ENCODE measurements at regions not wholly inside any gene's neighbourhood (a gene's known extent, or its start where the extent isn't known, plus 50 kb on each side); places are given as distances from the start of the nearest gene placed in this dataset.

DNA sequence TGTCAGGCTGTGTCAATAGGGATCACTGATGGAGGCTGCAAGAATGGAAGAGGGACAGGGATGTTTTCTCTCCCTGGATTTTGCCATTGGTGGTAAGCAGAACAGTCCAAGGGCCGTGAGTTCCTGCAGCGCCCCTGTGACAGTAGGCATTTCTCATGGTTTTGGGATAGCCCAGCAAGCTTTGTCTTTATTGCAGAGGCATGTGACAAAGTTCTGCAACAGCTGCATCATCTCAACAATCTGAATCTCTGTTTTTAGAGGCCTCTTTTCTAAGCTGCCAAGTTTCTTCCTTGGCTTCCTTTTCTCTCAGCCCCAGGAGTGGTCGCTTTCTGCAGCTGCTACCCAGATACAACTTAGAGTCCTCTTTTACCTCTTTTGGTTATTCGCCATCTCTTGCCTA lies 95.7 kb upstream of the TSHZ3 start:
- POLR2A ChIA-PET: no interaction called here
- Histone ChIP-seq H3K4me1 (ENCODE audit: insufficient read depth, low read length) (no peaks in the 10 kb centered on the region), H4K20me1 (ENCODE audit: insufficient read depth, low read length) (no peaks in the 10 kb centered on the region), H3K4me2 (ENCODE audit: low read depth, low read length) (no peak overlapping the region), H3K4me3 (replicated peaks in 1 of 3; ENCODE audit: insufficient read depth in 1 of 3, low read depth in 2 of 3, low read length in 3 of 3) (no peak overlapping the region), H3K27me3 (ENCODE audit: control insufficient read depth in 1 of 2, insufficient read depth in 2 of 2, low read length in 2 of 2) (no peaks in the 10 kb centered on the region), H3K36me3 (replicated peaks in 1 of 2; ENCODE audit: control insufficient read depth in 1 of 2, insufficient read depth in 2 of 2, low read length in 2 of 2) (no peaks in the 10 kb centered on the region), H3K79me2 (ENCODE audit: insufficient read depth, low read length) (no peaks in the 10 kb centered on the region), H3K9ac (ENCODE audit: insufficient read depth, low read depth, low read length) (no peak overlapping the region), H2AFZ (ENCODE audit: low read length) (no peak overlapping the region), H3K9me3 (ENCODE audit: low read length) (peaks cover 74% of the 10 kb centered on the region), H3K27ac (ENCODE audit: extremely low read length, insufficient read depth, low read length) (no peak overlapping the region)
- no TSS peak for BruUV-seq (replicated peaks)
- CTCF ChIA-PET (ENCODE audit: low intra/inter-chr PET ratio, low total read pairs): no interaction called here
- in situ Hi-C loops (cut with HindIII; ENCODE audit: extremely low pct_ligation_motif_present, low pct_unique_long_range_greater_than_20kb) (no loop called here), intact Hi-C loops (cut with micrococcal nuclease; ENCODE audit: unreplicated experiment) (no loop called here)
- WGBS (ENCODE audit: low lambda C conversion rate): 4% methylated on average over 4 of the region's 4 CpGs
- TF ChIP-seq ZNF564 (CRISPR knock-in tag; IDR thresholded peaks at IDR 0.05): no peak
- TF ChIP-seq, protein P1, sequence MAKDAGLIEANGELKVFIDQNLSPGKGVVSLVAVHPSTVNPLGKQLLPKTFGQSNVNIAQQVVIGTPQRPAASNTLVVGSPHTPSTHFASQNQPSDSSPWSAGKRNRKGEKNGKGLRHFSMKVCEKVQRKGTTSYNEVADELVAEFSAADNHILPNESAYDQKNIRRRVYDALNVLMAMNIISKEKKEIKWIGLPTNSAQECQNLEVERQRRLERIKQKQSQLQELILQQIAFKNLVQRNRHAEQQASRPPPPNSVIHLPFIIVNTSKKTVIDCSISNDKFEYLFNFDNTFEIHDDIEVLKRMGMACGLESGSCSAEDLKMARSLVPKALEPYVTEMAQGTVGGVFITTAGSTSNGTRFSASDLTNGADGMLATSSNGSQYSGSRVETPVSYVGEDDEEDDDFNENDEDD (CRISPR knock-in tag; IDR thresholded peaks at IDR 0.05; ENCODE audit: borderline replicate concordance): no peak
- no peak for DNase-seq (ENCODE audit: low spot score)
- ATAC-seq: no peak
- no peak for FAIRE-seq

GRCh38 chr19:31445406-31445805 lies 96.2 kb upstream of the TSHZ3 start:
- in situ Hi-C loops (cut with HindIII; ENCODE audit: extremely low pct_ligation_motif_present, low pct_unique_long_range_greater_than_20kb): no loop called here
- Histone ChIP-seq H3K27ac (ENCODE audit: extremely low read length, insufficient read depth, low read length) (no peak overlapping the region), H3K4me2 (ENCODE audit: low read depth, low read length) (no peak overlapping the region), H3K36me3 (replicated peaks in 1 of 2; ENCODE audit: control insufficient read depth in 1 of 2, insufficient read depth in 2 of 2, low read length in 2 of 2) (no peaks in the 10 kb centered on the region), H2AFZ (ENCODE audit: low read length) (no peak overlapping the region), H4K20me1 (ENCODE audit: insufficient read depth, low read length) (no peaks in the 10 kb centered on the region), H3K4me3 (replicated peaks in 1 of 3; ENCODE audit: insufficient read depth in 1 of 3, low read depth in 2 of 3, low read length in 3 of 3) (no peak overlapping the region), H3K9ac (ENCODE audit: insufficient read depth, low read depth, low read length) (no peak overlapping the region), H3K79me2 (ENCODE audit: insufficient read depth, low read length) (no peaks in the 10 kb centered on the region), H3K4me1 (ENCODE audit: insufficient read depth, low read length) (no peaks in the 10 kb centered on the region), H3K9me3 (ENCODE audit: low read length) (peaks cover 73% of the 10 kb centered on the region), H3K27me3 (ENCODE audit: control insufficient read depth in 1 of 2, insufficient read depth in 2 of 2, low read length in 2 of 2) (no peaks in the 10 kb centered on the region)
- BruUV-seq (replicated peaks): no TSS peak
- no peak for FAIRE-seq
- ChIA-PET POLR2A (no interaction called here), CTCF (ENCODE audit: low intra/inter-chr PET ratio, low total read pairs) (no interaction called here)
- no peak for DNase-seq (ENCODE audit: low spot score)
- TF ChIP-seq ISX (CRISPR knock-in tag; conservative IDR thresholded peaks at IDR 0.05) (no peak), ZNF619 (CRISPR knock-in tag; IDR thresholded peaks at IDR 0.05) (no peak), MIXL1 (CRISPR knock-in tag; IDR thresholded peaks at IDR 0.05) (no peak), PAWR (CRISPR knock-in tag; IDR thresholded peaks at IDR 0.05; ENCODE audit: borderline replicate concordance) (no peak)
- ATAC-seq: no peak
- intact Hi-C loops (cut with micrococcal nuclease; ENCODE audit: unreplicated experiment): no loop called here
- 0% methylated on average over 1 of the region's 1 CpG for WGBS (ENCODE audit: low lambda C conversion rate)

Measured in HepG2 (cell line).